ENCODE measurements at regions not wholly inside any gene's neighbourhood (a gene's known extent, or its start where the extent isn't known, plus 50 kb on each side); places are given as distances from the start of the nearest gene placed in this dataset.

GRCh38 chr3:11703146-11703545 lies 59.4 kb upstream of the VGLL4 start:
- TF ChIP-seq CTCF (IDR thresholded peaks at IDR 0.05; ENCODE audit: control extremely low read depth, extremely low read depth, low read depth, missing control alignments): no peak
- ChIA-PET CTCF (interaction anchor here (1.0 to 1.2 kb wide), 2 partner anchors 10 to 325 kb away, joined by 3 read pairs; no protein-coding TSS in a partner anchor), POLR2A (no interaction called here)
- DNase-seq (ENCODE audit: extremely low spot score): no peak

- ChIA-PET CTCF (interaction anchor here (0.9 to 2.2 kb wide), 2 partner anchors 8 to 11 kb away, joined by 3 to 9 read pairs; no protein-coding TSS in a partner anchor), POLR2A (no interaction called here)
- TF ChIP-seq CTCF (IDR thresholded peaks at IDR 0.05; ENCODE audit: control extremely low read depth, extremely low read depth, low read depth, missing control alignments): no peak
- DNase-seq (ENCODE audit: extremely low spot score): no peak
Measured at GRCh38 chr3:11699083-11699427, 55.3 kb upstream of the VGLL4 start.

GRCh38 chr3:11698326-11699082 lies 54.8 kb upstream of the VGLL4 start:
- DNase-seq (ENCODE audit: extremely low spot score): no peak
- TF ChIP-seq CTCF (IDR thresholded peaks at IDR 0.05; ENCODE audit: control extremely low read depth, extremely low read depth, low read depth, missing control alignments): no peak
- ChIA-PET POLR2A (no interaction called here), CTCF (interaction anchor here (2.2 kb wide), 1 partner anchor 7 kb away, joined by 9 read pairs; no protein-coding TSS in a partner anchor)

- DNase-seq (ENCODE audit: extremely low spot score): no peak
- ChIA-PET CTCF (interaction anchor here (1.2 to 1.4 kb wide), 2 partner anchors 12 to 13 kb away, joined by 3 to 4 read pairs; no protein-coding TSS in a partner anchor), POLR2A (no interaction called here)
- no peak for TF ChIP-seq CTCF (IDR thresholded peaks at IDR 0.05; ENCODE audit: control extremely low read depth, extremely low read depth, low read depth, missing control alignments)
Measured at GRCh38 chr3:11697701-11698100, 54.0 kb upstream of the VGLL4 start.

GRCh38 chr3:11696054-11696453 lies 52.3 kb upstream of the VGLL4 start:
- no peak for TF ChIP-seq CTCF (IDR thresholded peaks at IDR 0.05; ENCODE audit: control extremely low read depth, extremely low read depth, low read depth, missing control alignments)
- POLR2A ChIA-PET: no interaction called here
- CTCF ChIA-PET: no interaction called here
- no peak for DNase-seq (ENCODE audit: extremely low spot score)
